ENCODE measurements at regions not wholly inside any gene's neighbourhood (a gene's known extent, or its start where the extent isn't known, plus 50 kb on each side); places are given as distances from the start of the nearest gene placed in this dataset.
"Not testable (repeated sequence)": the region's sequence is repeated elsewhere in the genome, so short reads cannot be mapped to it uniquely, and the experiment has no call there.

DNA sequence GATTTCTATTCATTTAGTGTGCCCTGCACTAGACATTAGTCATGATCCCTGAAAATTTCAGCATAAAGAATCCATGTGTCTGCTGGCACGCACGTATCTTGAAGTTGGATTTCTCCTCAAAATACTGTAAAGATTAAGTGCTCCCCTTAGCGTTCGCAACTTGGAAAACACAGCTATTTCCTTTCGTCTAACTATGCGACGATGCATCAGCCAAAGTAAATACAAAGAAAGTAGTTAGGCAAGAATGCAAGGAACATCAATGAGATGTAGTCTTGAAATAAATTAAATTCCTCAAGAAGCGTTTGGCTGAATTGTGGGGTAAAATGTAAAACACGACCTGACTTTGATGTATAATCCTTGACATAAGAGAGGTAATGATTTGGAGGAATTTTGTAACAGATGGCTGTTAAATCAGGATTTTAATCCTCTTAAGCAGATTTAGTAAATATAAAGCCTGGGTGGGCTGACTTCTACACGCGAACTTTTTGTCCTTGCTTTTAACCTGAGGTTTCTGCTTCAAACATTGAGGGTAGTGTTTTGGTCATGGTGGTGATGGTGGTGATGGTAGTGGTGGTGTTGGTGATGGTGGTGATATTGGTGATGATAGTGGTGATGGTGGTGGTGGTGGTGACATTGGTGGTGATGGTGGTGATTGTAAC is 88.2 kb downstream of the FOXF2 start:
- no peak for ATAC-seq (ENCODE audit: insufficient read depth, low FRiP score)
- no peak overlapping the region for H3K27ac ChIP-seq (ENCODE audit: low read depth in 1 of 2, low read length in 1 of 2)

DNA sequence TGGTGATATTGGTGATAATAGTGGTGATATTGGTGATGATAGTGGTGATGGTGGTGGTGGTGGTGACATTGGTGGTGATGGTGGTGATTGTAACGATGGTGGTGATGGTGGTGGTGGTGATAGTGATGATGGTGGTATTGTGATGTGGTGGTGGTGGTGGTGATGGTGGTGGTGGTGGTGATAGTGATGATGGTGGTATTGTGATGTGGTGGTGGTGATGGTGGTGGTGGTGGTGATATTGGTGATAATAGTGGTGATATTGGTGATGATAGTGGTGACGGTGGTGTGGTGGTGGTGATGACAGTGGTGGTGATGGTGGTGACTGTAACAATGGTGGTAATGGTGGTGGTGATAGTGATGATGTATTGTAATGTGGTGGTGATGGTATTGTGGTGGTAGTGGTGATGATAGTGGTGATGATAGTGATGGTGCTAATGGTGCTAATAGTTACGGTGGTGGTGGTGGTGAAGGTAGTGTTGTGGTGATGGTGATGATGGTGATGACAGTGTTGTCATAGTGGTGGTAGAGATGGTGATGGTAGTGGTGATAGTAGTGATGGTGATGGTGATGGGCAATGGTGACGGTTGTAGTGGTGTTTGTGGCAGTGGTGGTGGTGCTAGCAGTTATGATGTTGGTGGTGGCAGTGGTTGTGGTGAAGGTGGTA is 88.9 kb downstream of the FOXF2 start:
- not testable (repeated sequence) for ATAC-seq (ENCODE audit: insufficient read depth, low FRiP score); H3K4me3 ChIP-seq; H3K9me3 ChIP-seq (ENCODE audit: control insufficient read depth in 4 of 4, insufficient read depth in 3 of 4, low read length in 3 of 4); H3K27ac ChIP-seq (ENCODE audit: low read depth in 1 of 2, low read length in 1 of 2); H3K27me3 ChIP-seq (ENCODE audit: control insufficient read depth in 3 of 3, insufficient read depth in 3 of 3, low read length in 2 of 3); H3K9ac ChIP-seq (ENCODE audit: insufficient read depth in 1 of 2, low read length in 2 of 2); H3K4me1 ChIP-seq (ENCODE audit: control insufficient read depth in 5 of 5, insufficient read depth in 5 of 5, low read length in 5 of 5); H3K36me3 ChIP-seq (ENCODE audit: control insufficient read depth in 4 of 4, insufficient read depth in 4 of 4, low read length in 4 of 4); DNase-seq
- 70 to 80% methylated on average over 4 of the region's 4 CpGs for WGBS, 2 donors

More for the DNA sequence above, 88.2 kb downstream of the FOXF2 start:
- TF ChIP-seq, protein P1, sequence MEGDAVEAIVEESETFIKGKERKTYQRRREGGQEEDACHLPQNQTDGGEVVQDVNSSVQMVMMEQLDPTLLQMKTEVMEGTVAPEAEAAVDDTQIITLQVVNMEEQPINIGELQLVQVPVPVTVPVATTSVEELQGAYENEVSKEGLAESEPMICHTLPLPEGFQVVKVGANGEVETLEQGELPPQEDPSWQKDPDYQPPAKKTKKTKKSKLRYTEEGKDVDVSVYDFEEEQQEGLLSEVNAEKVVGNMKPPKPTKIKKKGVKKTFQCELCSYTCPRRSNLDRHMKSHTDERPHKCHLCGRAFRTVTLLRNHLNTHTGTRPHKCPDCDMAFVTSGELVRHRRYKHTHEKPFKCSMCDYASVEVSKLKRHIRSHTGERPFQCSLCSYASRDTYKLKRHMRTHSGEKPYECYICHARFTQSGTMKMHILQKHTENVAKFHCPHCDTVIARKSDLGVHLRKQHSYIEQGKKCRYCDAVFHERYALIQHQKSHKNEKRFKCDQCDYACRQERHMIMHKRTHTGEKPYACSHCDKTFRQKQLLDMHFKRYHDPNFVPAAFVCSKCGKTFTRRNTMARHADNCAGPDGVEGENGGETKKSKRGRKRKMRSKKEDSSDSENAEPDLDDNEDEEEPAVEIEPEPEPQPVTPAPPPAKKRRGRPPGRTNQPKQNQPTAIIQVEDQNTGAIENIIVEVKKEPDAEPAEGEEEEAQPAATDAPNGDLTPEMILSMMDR (IDR thresholded peaks at IDR 0.05; ENCODE audit: control extremely low read depth, extremely low read depth), result no peak
- Histone ChIP-seq H3K27me3 (ENCODE audit: control insufficient read depth in 3 of 3, insufficient read depth in 3 of 3, low read length in 2 of 3) (no peaks in the 10 kb centered on the region), H3K9ac (ENCODE audit: insufficient read depth in 1 of 2, low read length in 2 of 2) (no peak overlapping the region), H3K4me3 (no peak overlapping the region), H3K4me1 (ENCODE audit: control insufficient read depth in 5 of 5, insufficient read depth in 5 of 5, low read length in 5 of 5) (no peaks in the 10 kb centered on the region), H3K36me3 (ENCODE audit: control insufficient read depth in 4 of 4, insufficient read depth in 4 of 4, low read length in 4 of 4) (no peaks in the 10 kb centered on the region), H3K9me3 (ENCODE audit: control insufficient read depth in 4 of 4, insufficient read depth in 3 of 4, low read length in 3 of 4) (peaks cover 0 to 2% (median 0%) of the 10 kb centered on the region in 4 donors)
- peak in 2 of 3 donors; percentile 48 to 69 for DNase-seq
- WGBS, 2 donors, result 55 to 74% methylated on average over 11 of the region's 11 CpGs

DNA sequence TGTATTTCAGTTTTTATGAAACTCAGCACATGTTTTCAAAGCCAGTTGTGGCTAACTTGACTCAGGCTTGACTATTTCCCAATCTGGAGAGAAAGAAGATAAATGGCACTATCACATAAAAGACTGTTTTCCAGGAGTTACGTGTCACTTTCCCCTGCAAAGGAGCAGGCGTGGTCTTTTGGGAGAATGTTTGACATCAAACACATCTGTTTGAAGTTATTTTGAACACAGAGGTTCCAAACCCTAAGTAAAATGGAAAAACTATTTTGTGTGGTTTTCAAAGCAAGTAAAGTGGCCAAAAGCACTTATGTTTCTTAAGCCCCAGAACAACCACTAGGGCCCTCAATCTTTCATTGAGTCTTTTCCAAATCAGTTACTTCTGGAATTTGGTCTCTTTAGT is 89.7 kb downstream of the FOXF2 start:
- 61 to 62% methylated on average over 2 of the region's 2 CpGs for WGBS, 2 donors
- Histone ChIP-seq H3K27me3 (ENCODE audit: control insufficient read depth in 3 of 3, insufficient read depth in 3 of 3, low read length in 2 of 3) (no peaks in the 10 kb centered on the region), H3K9me3 (ENCODE audit: control insufficient read depth in 4 of 4, insufficient read depth in 3 of 4, low read length in 3 of 4) (peaks cover 0 to 2% (median 0%) of the 10 kb centered on the region in 4 donors), H3K36me3 (ENCODE audit: control insufficient read depth in 4 of 4, insufficient read depth in 4 of 4, low read length in 4 of 4) (no peaks in the 10 kb centered on the region), H3K4me3 (no peak overlapping the region), H3K4me1 (ENCODE audit: control insufficient read depth in 5 of 5, insufficient read depth in 5 of 5, low read length in 5 of 5) (no peaks in the 10 kb centered on the region), H3K9ac (ENCODE audit: insufficient read depth in 1 of 2, low read length in 2 of 2) (no peak overlapping the region), H3K27ac (ENCODE audit: low read depth in 1 of 2, low read length in 1 of 2) (no peak overlapping the region)
- TF ChIP-seq, protein P1 (IDR thresholded peaks at IDR 0.05; ENCODE audit: control extremely low read depth, extremely low read depth), result no peak
- DNase-seq (peak in 1 of 3 donors; percentile 14), ATAC-seq (ENCODE audit: insufficient read depth, low FRiP score) (no peak)

DNA sequence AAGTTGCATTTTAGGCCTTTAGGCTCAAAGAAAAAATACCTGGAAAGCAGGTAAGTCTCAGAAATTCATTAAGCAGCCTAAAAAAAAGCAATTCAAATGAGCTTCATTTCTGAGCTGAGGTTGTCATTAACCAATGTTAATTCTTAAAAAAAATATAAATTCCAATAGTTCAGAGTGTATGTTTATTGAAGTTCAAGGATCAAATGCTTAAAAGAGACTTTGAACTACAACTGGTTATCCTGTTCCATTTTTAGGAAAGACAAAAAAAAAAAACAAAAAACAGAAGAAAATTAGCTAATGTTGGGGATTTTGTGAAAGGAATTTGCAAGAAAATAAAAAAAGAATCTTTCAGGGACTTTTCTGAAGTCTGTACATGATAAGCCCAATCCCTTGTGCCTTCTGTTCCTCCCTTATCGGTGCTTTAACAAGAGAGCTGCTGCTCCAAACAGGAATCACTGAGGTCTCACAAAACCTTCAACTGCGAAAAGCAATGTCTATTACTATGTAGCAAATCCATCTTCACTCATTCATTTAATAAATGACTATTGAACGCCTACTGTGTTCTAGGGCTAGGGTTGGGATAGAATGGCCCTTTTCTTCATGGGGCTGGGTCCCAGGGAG is 90.3 kb downstream of the FOXF2 start:
- H3K27ac ChIP-seq (ENCODE audit: low read depth in 1 of 2, low read length in 1 of 2), result no peak overlapping the region
- ATAC-seq (ENCODE audit: insufficient read depth, low FRiP score), result no peak
- H3K27me3 ChIP-seq (ENCODE audit: control insufficient read depth in 3 of 3, insufficient read depth in 3 of 3, low read length in 2 of 3), result no peaks in the 10 kb centered on the region
- no peak for DNase-seq
- 91 to 92% methylated on average over 3 of the region's 3 CpGs for WGBS, 2 donors
- H3K36me3 ChIP-seq (ENCODE audit: control insufficient read depth in 4 of 4, insufficient read depth in 4 of 4, low read length in 4 of 4), result no peaks in the 10 kb centered on the region
- H3K4me3 ChIP-seq, result no peak overlapping the region
- TF ChIP-seq, protein P1 (IDR thresholded peaks at IDR 0.05; ENCODE audit: control extremely low read depth, extremely low read depth), result no peak
- no peaks in the 10 kb centered on the region for H3K4me1 ChIP-seq (ENCODE audit: control insufficient read depth in 5 of 5, insufficient read depth in 5 of 5, low read length in 5 of 5)
- no peak overlapping the region for H3K9ac ChIP-seq (ENCODE audit: insufficient read depth in 1 of 2, low read length in 2 of 2)
- H3K9me3 ChIP-seq (ENCODE audit: control insufficient read depth in 4 of 4, insufficient read depth in 3 of 4, low read length in 3 of 4), result peaks cover 0 to 2% (median 0%) of the 10 kb centered on the region in 4 donors

Data from lung (tissue), 11 donors.